ENCODE measurements at regions not wholly inside any gene's neighbourhood (a gene's known extent, or its start where the extent isn't known, plus 50 kb on each side); places are given as distances from the start of the nearest gene placed in this dataset.
"Not testable (repeated sequence)": the region's sequence is repeated elsewhere in the genome, so short reads cannot be mapped to it uniquely, and the experiment has no call there.

- intact Hi-C loops (cut with micrococcal nuclease), result no loop called here
- no peaks in the 10 kb centered on the region for H3K27me3 ChIP-seq (ENCODE audit: control insufficient read depth, insufficient read depth, low read length)
- no peak overlapping the region for H3K27ac ChIP-seq (ENCODE audit: low read length)
- H3K9me3 ChIP-seq (ENCODE audit: control insufficient read depth, insufficient read depth, low read length), result no peaks in the 10 kb centered on the region
- DNase-seq (no peak), ATAC-seq (no peak)
- no peak for TF ChIP-seq CTCF (IDR thresholded peaks at IDR 0.05)
- peaks cover 3 to 5% of the 10 kb centered on the region in 2 donors for H3K27me3 Mint-ChIP-seq (ENCODE audit: low read depth in 2 of 2)
- H3K9me3 Mint-ChIP-seq, result no peaks in the 10 kb centered on the region
- no peaks in the 10 kb centered on the region for H3K4me1 Mint-ChIP-seq
- 86% methylated on average over 2 of the region's 2 CpGs for WGBS (ENCODE audit: insufficient coverage)
- H3K27ac Mint-ChIP-seq, result no peak overlapping the region
- no peaks in the 10 kb centered on the region for H3K4me1 ChIP-seq (ENCODE audit: control insufficient read depth, insufficient read depth, low read length)
- H3K4me3 ChIP-seq (ENCODE audit: low read length), result no peak overlapping the region
- no peaks in the 10 kb centered on the region for H3K36me3 ChIP-seq (ENCODE audit: control insufficient read depth, insufficient read depth, low read length)
- no peak overlapping the region for H3K4me3 Mint-ChIP-seq
- H3K36me3 Mint-ChIP-seq, result no peaks in the 10 kb centered on the region
Observed at GRCh38 chr4:154029171-154029570, 240.3 kb upstream of the SFRP2 start.

DNA sequence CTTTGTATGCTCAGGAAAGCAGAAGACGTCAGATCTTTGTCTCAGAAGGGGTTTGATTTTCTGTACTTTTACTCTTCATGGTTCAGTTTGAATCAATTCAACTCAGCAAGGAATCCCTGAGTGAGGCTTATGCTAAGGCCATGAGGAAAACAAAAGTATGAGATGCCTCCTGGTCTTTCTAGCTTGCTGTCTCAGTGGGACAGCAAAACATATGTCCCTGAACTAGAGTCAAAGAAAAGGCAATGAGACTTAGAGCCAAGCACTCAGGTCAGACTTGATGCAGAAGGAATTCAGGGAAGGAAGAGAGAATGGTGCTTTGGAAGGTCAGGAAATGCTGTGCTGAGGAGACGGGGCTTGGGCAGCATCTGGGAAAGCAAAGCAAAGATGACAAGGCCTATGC lies 236.2 kb upstream of the SFRP2 start:
- H3K4me3 ChIP-seq (ENCODE audit: low read length), result no peak overlapping the region
- no peaks in the 10 kb centered on the region for H3K36me3 ChIP-seq (ENCODE audit: control insufficient read depth, insufficient read depth, low read length)
- no peak overlapping the region for H3K27ac Mint-ChIP-seq
- intact Hi-C loops (cut with micrococcal nuclease), result no loop called here
- no peaks in the 10 kb centered on the region for H3K4me1 ChIP-seq (ENCODE audit: control insufficient read depth, insufficient read depth, low read length)
- 57% methylated on average over 2 of the region's 2 CpGs for WGBS (ENCODE audit: insufficient coverage)
- H3K9me3 Mint-ChIP-seq, result no peaks in the 10 kb centered on the region
- H3K27ac ChIP-seq (ENCODE audit: low read length), result no peak overlapping the region
- no peak for ATAC-seq
- H3K27me3 Mint-ChIP-seq (ENCODE audit: low read depth in 2 of 2), result peaks cover 3 to 5% of the 10 kb centered on the region in 2 donors
- no peaks in the 10 kb centered on the region for H3K36me3 Mint-ChIP-seq
- H3K27me3 ChIP-seq (ENCODE audit: control insufficient read depth, insufficient read depth, low read length), result no peaks in the 10 kb centered on the region
- no peak overlapping the region for H3K4me3 Mint-ChIP-seq
- TF ChIP-seq CTCF (IDR thresholded peaks at IDR 0.05), result no peak
- DNase-seq, result no peak
- no peaks in the 10 kb centered on the region for H3K4me1 Mint-ChIP-seq
- H3K9me3 ChIP-seq (ENCODE audit: control insufficient read depth, insufficient read depth, low read length), result no peaks in the 10 kb centered on the region

- DNase-seq (peak in 1 of 2 donors; percentile 23), ATAC-seq (no peak)
- H3K4me1 ChIP-seq (ENCODE audit: control insufficient read depth, insufficient read depth, low read length), result no peaks in the 10 kb centered on the region
- Mint-ChIP-seq H3K27ac (no peak overlapping the region), H3K4me3 (no peak overlapping the region), H3K36me3 (no peaks in the 10 kb centered on the region), H3K9me3 (no peaks in the 10 kb centered on the region), H3K27me3 (ENCODE audit: low read depth in 2 of 2) (peaks cover 3 to 5% of the 10 kb centered on the region in 2 donors), H3K4me1 (no peaks in the 10 kb centered on the region)
- no peaks in the 10 kb centered on the region for H3K27me3 ChIP-seq (ENCODE audit: control insufficient read depth, insufficient read depth, low read length)
- no peak overlapping the region for H3K4me3 ChIP-seq (ENCODE audit: low read length)
- 65% methylated on average over 10 of the region's 11 CpGs for WGBS (ENCODE audit: insufficient coverage)
- H3K36me3 ChIP-seq (ENCODE audit: control insufficient read depth, insufficient read depth, low read length), result no peaks in the 10 kb centered on the region
- intact Hi-C loops (cut with micrococcal nuclease), result no loop called here
- no peak overlapping the region for H3K27ac ChIP-seq (ENCODE audit: low read length)
- H3K9me3 ChIP-seq (ENCODE audit: control insufficient read depth, insufficient read depth, low read length), result no peaks in the 10 kb centered on the region
- no peak for TF ChIP-seq CTCF (IDR thresholded peaks at IDR 0.05)
Observed at GRCh38 chr4:154024097-154024694, 235.3 kb upstream of the SFRP2 start.

- H3K36me3 ChIP-seq (ENCODE audit: control insufficient read depth, insufficient read depth, low read length); H3K27ac ChIP-seq (ENCODE audit: low read length); ATAC-seq; H3K9me3 ChIP-seq (ENCODE audit: control insufficient read depth, insufficient read depth, low read length); H3K4me3 ChIP-seq (ENCODE audit: low read length); H3K36me3 Mint-ChIP-seq; H3K27me3 Mint-ChIP-seq (ENCODE audit: low read depth in 2 of 2); H3K4me1 ChIP-seq (ENCODE audit: control insufficient read depth, insufficient read depth, low read length); H3K9me3 Mint-ChIP-seq; H3K27ac Mint-ChIP-seq; H3K27me3 ChIP-seq (ENCODE audit: control insufficient read depth, insufficient read depth, low read length); DNase-seq; H3K4me1 Mint-ChIP-seq; H3K4me3 Mint-ChIP-seq; intact Hi-C loops (cut with micrococcal nuclease): not testable (repeated sequence)
- 90% methylated on average over 15 of the region's 15 CpGs for WGBS (ENCODE audit: insufficient coverage)
Observed at GRCh38 chr4:154023671-154024070, 234.8 kb upstream of the SFRP2 start.

Measured in natural killer cell (primary cell).